ENCODE measurements at regions not wholly inside any gene's neighbourhood (a gene's known extent, or its start where the extent isn't known, plus 50 kb on each side); places are given as distances from the start of the nearest gene placed in this dataset.

GRCh38 chr1:213821943-213822334 is 165.8 kb upstream of the PROX1 start:
- in situ Hi-C loops (cut with HindIII; ENCODE audit: low sequenced_read_pairs): no loop called here
- DNase-seq (ENCODE audit: low read depth, low spot score): no peak
- no peak overlapping the region for H3K4me3 ChIP-seq (ENCODE audit: low read depth, low read length)
- TF ChIP-seq, protein P1, sequence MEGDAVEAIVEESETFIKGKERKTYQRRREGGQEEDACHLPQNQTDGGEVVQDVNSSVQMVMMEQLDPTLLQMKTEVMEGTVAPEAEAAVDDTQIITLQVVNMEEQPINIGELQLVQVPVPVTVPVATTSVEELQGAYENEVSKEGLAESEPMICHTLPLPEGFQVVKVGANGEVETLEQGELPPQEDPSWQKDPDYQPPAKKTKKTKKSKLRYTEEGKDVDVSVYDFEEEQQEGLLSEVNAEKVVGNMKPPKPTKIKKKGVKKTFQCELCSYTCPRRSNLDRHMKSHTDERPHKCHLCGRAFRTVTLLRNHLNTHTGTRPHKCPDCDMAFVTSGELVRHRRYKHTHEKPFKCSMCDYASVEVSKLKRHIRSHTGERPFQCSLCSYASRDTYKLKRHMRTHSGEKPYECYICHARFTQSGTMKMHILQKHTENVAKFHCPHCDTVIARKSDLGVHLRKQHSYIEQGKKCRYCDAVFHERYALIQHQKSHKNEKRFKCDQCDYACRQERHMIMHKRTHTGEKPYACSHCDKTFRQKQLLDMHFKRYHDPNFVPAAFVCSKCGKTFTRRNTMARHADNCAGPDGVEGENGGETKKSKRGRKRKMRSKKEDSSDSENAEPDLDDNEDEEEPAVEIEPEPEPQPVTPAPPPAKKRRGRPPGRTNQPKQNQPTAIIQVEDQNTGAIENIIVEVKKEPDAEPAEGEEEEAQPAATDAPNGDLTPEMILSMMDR (IDR thresholded peaks at IDR 0.05; ENCODE audit: low read depth, low read length): no peak

DNA sequence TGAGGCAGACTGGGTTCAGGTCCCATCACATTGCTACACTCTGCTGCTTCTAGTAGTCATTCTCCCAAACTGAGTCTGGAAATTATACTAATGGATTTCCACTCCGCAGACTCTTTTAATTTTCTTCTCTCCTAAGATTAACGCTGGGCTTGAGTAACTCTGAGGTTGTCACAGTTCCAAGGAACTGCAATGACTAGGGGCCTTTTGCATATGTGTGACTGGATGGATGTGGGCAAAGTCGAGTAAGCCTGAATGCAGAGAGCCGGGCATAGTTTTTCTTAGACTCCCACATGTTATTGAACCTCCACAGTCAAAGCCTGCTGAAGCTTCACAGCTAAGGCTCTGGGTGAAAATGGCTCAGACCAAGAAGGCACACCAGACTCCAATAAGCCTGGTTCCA is 160.9 kb upstream of the PROX1 start:
- TF ChIP-seq, protein P1 (IDR thresholded peaks at IDR 0.05; ENCODE audit: low read depth, low read length): no peak
- in situ Hi-C loops (cut with HindIII; ENCODE audit: low sequenced_read_pairs): no loop called here
- DNase-seq (ENCODE audit: low read depth, low spot score): no peak
- H3K4me3 ChIP-seq (ENCODE audit: low read depth, low read length): no peak overlapping the region

- in situ Hi-C loops (cut with HindIII; ENCODE audit: low sequenced_read_pairs): no loop called here
- TF ChIP-seq, protein P1 (IDR thresholded peaks at IDR 0.05; ENCODE audit: low read depth, low read length): no peak
- H3K4me3 ChIP-seq (ENCODE audit: low read depth, low read length): no peak overlapping the region
- DNase-seq (ENCODE audit: low read depth, low spot score): no peak
Observed at GRCh38 chr1:213828867-213829266, 158.9 kb upstream of the PROX1 start.

GRCh38 chr1:213829780-213830179 is 158.0 kb upstream of the PROX1 start:
- DNase-seq (ENCODE audit: low read depth, low spot score): no peak
- in situ Hi-C loops (cut with HindIII; ENCODE audit: low sequenced_read_pairs): no loop called here
- H3K4me3 ChIP-seq (ENCODE audit: low read depth, low read length): no peak overlapping the region
- TF ChIP-seq, protein P1 (IDR thresholded peaks at IDR 0.05; ENCODE audit: low read depth, low read length): no peak

GRCh38 chr1:213830371-213830770 is 157.4 kb upstream of the PROX1 start:
- TF ChIP-seq, protein P1 (IDR thresholded peaks at IDR 0.05; ENCODE audit: low read depth, low read length): no peak
- no peak for DNase-seq (ENCODE audit: low read depth, low spot score)
- no peak overlapping the region for H3K4me3 ChIP-seq (ENCODE audit: low read depth, low read length)
- in situ Hi-C loops (cut with HindIII; ENCODE audit: low sequenced_read_pairs): no loop called here

DNA sequence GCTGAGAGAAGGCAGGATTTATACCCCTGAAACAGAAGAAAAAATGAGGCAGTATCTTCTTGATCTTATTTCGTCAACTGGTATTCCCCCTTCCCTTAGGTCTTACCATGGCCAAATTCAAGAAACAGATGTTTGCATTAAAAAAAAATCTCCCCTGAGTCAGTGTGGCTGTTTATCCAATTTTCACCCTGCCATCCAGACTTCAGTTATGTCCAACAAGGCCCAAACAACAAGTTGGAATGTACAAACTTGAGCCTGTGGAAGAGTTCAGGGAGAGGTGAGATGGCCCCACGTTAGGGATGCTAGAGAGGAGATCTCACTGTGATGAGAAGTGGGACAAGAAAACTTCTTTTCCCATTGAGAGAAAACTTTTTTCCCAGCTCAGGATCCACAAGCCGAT is 147.2 kb upstream of the PROX1 start:
- H3K4me3 ChIP-seq (ENCODE audit: low read depth, low read length): no peak overlapping the region
- in situ Hi-C loops (cut with HindIII; ENCODE audit: low sequenced_read_pairs): no loop called here
- TF ChIP-seq, protein P1 (IDR thresholded peaks at IDR 0.05; ENCODE audit: low read depth, low read length): no peak
- no peak for DNase-seq (ENCODE audit: low read depth, low spot score)

- TF ChIP-seq, protein P1 (IDR thresholded peaks at IDR 0.05; ENCODE audit: low read depth, low read length): no peak
- H3K4me3 ChIP-seq (ENCODE audit: low read depth, low read length): no peak overlapping the region
- in situ Hi-C loops (cut with HindIII; ENCODE audit: low sequenced_read_pairs): no loop called here
- no peak for DNase-seq (ENCODE audit: low read depth, low spot score)
Observed at GRCh38 chr1:213844632-213845031, 143.1 kb upstream of the PROX1 start.
